Vagina (tissue), 2 donors: ENCODE measurements at regions not wholly inside any gene's neighbourhood (a gene's known extent, or its start where the extent isn't known, plus 50 kb on each side); places are given as distances from the start of the nearest gene placed in this dataset.
"Not testable (repeated sequence)": the region's sequence is repeated elsewhere in the genome, so short reads cannot be mapped to it uniquely, and the experiment has no call there.

Source experiments
- DNase-seq, 2 donors: peaks; one replicate each; pipeline ENCODE4 v3.0.0-alpha.2; 2017; ENCODE audit errors: extremely low spot score in 2 of 2
- H3K27ac ChIP-seq: fragments of 200-600 bp; sonication (generic); one replicate; pipeline ENCODE4 v1.5.1; 2019
- H3K27me3 ChIP-seq: fragments of 200-600 bp; sonication (generic); one replicate; pipeline ENCODE4 v1.5.1; 2019
- H3K36me3 ChIP-seq, 2 donors: fragments of 200-600 bp; sonication (generic); one replicate each; pipeline ENCODE4 v1.5.1; 2017 to 2019
- H3K4me1 ChIP-seq: fragments of 200-600 bp; sonication (generic); one replicate; pipeline ENCODE4 v1.5.1; 2019
- H3K4me3 ChIP-seq, 2 donors: fragments of 200-600 bp; sonication (generic); 1 replicate in 1 of 2; 2 replicates in 1 of 2; pipeline ENCODE4 v1.5.1; 2016 to 2019
- H3K9me3 ChIP-seq: fragments of 200-600 bp; sonication (generic); one replicate; pipeline ENCODE4 v1.5.1; 2019
- CTCF ChIP-seq, 3 experiments: fragments of 450-650 bp in 2 of 3; fragments of 200-600 bp in 1 of 3; sonication (generic) in 1 of 3; IDR thresholded peaks; one replicate each; pipeline ENCODE4 v1.5.1; 2017 to 2019; ENCODE audit warnings: antibody characterized with exemption in 3 of 3, mild to moderate bottlenecking in 2 of 3, moderate library complexity in 2 of 3
- POLR2A ChIP-seq, 2 donors: fragments of 450-650 bp; IDR thresholded peaks; one replicate each; pipeline ENCODE4 v1.6.1; 2017; ENCODE audit warnings: antibody characterized with exemption in 2 of 2, mild to moderate bottlenecking in 2 of 2, moderate library complexity in 2 of 2
- POLR2AphosphoS5 ChIP-seq, 2 donors: sonication (generic); formaldehyde crosslinking; IDR thresholded peaks; one replicate each; pipeline ENCODE4 v1.9.0; 2017; ENCODE audit warnings: antibody characterized with exemption in 2 of 2, mild to moderate bottlenecking in 2 of 2, low read depth in 1 of 2; ENCODE audit not compliant: insufficient read depth in 1 of 2
- intact Hi-C: fragments of 100-400 bp; cut with DNase I; formaldehyde crosslinking; loops from one replicate; pipeline ENCODE4 v1.15.1; 2023

DNA sequence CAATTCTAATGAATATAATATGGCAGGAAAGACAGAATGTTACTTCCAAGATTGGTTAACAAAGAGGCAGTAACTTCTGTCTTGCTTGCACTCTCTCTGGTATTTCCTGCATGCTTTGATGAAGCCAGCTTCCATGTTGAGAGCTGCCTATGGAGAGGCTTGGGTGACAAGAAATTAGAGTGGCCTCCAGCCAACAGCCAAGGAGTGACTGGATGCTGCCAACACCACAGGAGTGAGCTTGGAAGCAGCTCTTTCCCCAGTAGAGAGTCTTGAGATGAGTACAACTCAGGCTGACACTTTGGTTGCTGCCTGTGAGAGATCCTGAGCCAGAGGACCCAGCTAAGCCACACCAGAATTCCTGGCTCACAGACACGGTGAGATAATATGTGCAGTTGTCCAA lies 183.1 kb downstream of the RMST start:
- DNase-seq, result no peak
- Histone ChIP-seq H3K36me3 (no peaks in the 10 kb centered on the region), H3K27ac (no peak overlapping the region), H3K9me3 (no peaks in the 10 kb centered on the region), H3K4me3 (no peak overlapping the region), H3K4me1 (no peaks in the 10 kb centered on the region), H3K27me3 (no peaks in the 10 kb centered on the region)
- intact Hi-C loops, result no loop called here
- TF ChIP-seq CTCF (IDR thresholded peaks at IDR 0.05) (no peak), POLR2AphosphoS5 (IDR thresholded peaks at IDR 0.05; ENCODE audit: insufficient read depth in 1 of 2, low read depth in 1 of 2) (no peak), POLR2A (IDR thresholded peaks at IDR 0.05) (no peak)

DNA sequence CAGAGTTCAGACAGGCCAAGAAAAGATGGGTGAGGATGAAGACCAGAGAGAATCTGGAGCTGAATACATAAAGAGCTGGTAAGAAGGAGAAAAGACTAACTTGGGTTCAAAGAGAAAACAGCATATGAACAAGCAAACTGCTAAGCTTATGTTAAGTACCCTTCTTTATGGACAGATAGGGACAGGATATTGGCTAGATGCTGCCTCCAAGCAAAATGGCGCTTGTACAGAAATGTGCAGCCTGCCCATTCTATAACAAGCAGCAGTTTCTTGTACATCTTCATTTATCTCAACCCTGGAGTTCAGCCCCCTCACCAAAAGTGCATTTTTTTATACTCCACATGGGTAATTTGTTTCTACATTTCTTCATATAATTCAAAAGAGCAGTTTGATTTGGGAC lies 184.5 kb downstream of the RMST start:
- Histone ChIP-seq H3K27me3 (no peaks in the 10 kb centered on the region), H3K4me3 (no peak overlapping the region), H3K9me3 (no peaks in the 10 kb centered on the region), H3K27ac (no peak overlapping the region), H3K36me3 (no peaks in the 10 kb centered on the region), H3K4me1 (no peaks in the 10 kb centered on the region)
- intact Hi-C loops, result no loop called here
- DNase-seq, result no peak
- no peak for TF ChIP-seq POLR2A (IDR thresholded peaks at IDR 0.05)
- TF ChIP-seq POLR2AphosphoS5 (IDR thresholded peaks at IDR 0.05; ENCODE audit: insufficient read depth in 1 of 2, low read depth in 1 of 2), result no peak
- TF ChIP-seq CTCF (IDR thresholded peaks at IDR 0.05), result no peak

GRCh38 chr12:97650242-97650641 lies 187.6 kb downstream of the RMST start:
- Histone ChIP-seq H3K27me3 (no peaks in the 10 kb centered on the region), H3K36me3 (no peaks in the 10 kb centered on the region), H3K9me3 (no peaks in the 10 kb centered on the region), H3K4me3 (no peak overlapping the region), H3K4me1 (no peaks in the 10 kb centered on the region), H3K27ac (no peak overlapping the region)
- DNase-seq, result no peak
- TF ChIP-seq POLR2A (IDR thresholded peaks at IDR 0.05) (no peak), POLR2AphosphoS5 (IDR thresholded peaks at IDR 0.05; ENCODE audit: insufficient read depth in 1 of 2, low read depth in 1 of 2) (no peak), CTCF (IDR thresholded peaks at IDR 0.05) (no peak)
- intact Hi-C loops, result no loop called here

DNA sequence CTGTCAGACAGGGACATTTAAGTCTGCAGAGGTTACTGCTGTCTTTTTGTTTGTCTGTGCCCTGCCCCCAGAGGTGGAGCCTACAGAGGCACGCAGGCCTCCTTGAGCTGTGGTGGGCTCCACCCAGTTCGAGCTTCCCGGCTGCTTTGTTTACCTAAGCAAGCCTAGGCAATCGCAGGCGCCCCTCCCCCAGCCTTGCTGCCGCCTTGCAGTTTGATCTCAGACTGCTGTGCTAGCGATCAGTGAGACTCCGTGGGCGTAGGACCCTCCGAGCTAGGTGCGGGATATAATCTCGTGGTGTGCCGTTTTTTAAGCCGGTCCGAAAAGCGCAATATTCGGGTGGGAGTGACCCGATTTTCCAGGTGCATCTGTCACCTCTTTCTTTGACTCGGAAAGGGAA lies 193.9 kb downstream of the RMST start:
- H3K36me3 ChIP-seq, H3K27me3 ChIP-seq, H3K27ac ChIP-seq, H3K4me1 ChIP-seq, H3K9me3 ChIP-seq, DNase-seq, H3K4me3 ChIP-seq, intact Hi-C loops: not testable (repeated sequence)

DNA sequence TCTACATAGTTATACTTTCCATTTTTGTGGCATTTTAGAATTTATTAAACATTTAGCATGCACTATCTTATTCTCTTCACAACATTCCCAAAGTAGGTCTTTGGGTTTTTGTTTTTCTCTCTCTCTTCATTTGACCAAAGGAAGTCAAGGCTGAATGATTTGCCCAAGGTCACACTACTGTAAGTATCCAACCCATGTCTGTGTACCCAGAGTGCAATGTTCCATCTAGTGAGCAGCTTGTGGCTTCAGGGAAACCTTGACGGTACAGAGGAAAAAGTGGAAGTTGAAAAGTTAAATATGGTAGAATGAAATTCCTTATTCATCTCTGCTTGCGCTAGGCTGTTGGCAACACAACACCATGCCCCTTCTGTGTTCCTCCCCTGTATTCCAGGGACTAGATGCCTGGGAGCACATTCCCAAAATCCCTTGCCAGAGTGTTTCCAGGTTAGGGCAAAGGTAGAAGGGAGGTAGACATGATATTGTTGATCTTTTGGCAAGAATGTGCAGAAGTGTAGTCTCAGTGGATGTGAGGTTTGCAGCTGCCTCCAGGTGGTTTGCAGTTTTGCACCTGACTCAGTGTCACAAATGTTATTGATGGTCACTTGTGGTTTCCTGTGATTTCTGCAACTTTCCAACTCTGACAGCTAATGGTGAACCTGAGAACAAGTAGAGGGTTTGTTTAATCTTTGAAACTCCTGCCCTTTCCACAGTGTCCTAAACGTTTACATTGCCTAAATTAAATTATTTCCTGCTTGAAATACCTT lies 196.7 kb downstream of the RMST start:
- intact Hi-C loops, result no loop called here
- Histone ChIP-seq H3K27ac (no peak overlapping the region), H3K9me3 (no peaks in the 10 kb centered on the region), H3K27me3 (no peaks in the 10 kb centered on the region), H3K4me1 (no peaks in the 10 kb centered on the region), H3K36me3 (no peaks in the 10 kb centered on the region), H3K4me3 (no peak overlapping the region)
- no peak for DNase-seq
- TF ChIP-seq CTCF (IDR thresholded peaks at IDR 0.05) (no peak), POLR2AphosphoS5 (IDR thresholded peaks at IDR 0.05; ENCODE audit: insufficient read depth in 1 of 2, low read depth in 1 of 2) (no peak), POLR2A (IDR thresholded peaks at IDR 0.05) (no peak)
